Panc1 (cell line): ENCODE measurements at regions not wholly inside any gene's neighbourhood (a gene's known extent, or its start where the extent isn't known, plus 50 kb on each side); places are given as distances from the start of the nearest gene placed in this dataset.

Experiments
- POLR2AphosphoS5 ChIP-seq: IDR thresholded peaks from 2 replicates; pipeline ENCODE4 v1.6.1; 2012; ENCODE audit warnings: mild to moderate bottlenecking, low read depth, low read length, moderate library complexity
- SIN3A ChIP-seq: IDR thresholded peaks from 2 replicates; pipeline ENCODE4 v1.6.1; 2012; ENCODE audit warnings: low read depth, mild to moderate bottlenecking, low read length, moderate library complexity, borderline replicate concordance; ENCODE audit not compliant: insufficient read depth
- TCF7L2 ChIP-seq: IDR thresholded peaks from 2 replicates; pipeline ENCODE4 v1.6.1; 2011; ENCODE audit warnings: mild to moderate bottlenecking, low read depth, low read length, inconsistent platforms
- TF ChIP-seq, protein P1 (sequence below): fragments of 450-650 bp; IDR thresholded peaks from 2 replicates; pipeline ENCODE4 v1.5.1; 2017; ENCODE audit warnings: mild to moderate bottlenecking
- TF ChIP-seq, protein P2 (sequence below), 2 experiments: IDR thresholded peaks; 2 replicates each; pipeline ENCODE4 v1.6.1; 2011 to 2012; ENCODE audit warnings: low read depth in 2 of 2, control low read depth in 1 of 2, low read length in 1 of 2, mild to moderate bottlenecking in 1 of 2, moderate library complexity in 1 of 2; ENCODE audit not compliant: insufficient read depth in 1 of 2

DNA sequence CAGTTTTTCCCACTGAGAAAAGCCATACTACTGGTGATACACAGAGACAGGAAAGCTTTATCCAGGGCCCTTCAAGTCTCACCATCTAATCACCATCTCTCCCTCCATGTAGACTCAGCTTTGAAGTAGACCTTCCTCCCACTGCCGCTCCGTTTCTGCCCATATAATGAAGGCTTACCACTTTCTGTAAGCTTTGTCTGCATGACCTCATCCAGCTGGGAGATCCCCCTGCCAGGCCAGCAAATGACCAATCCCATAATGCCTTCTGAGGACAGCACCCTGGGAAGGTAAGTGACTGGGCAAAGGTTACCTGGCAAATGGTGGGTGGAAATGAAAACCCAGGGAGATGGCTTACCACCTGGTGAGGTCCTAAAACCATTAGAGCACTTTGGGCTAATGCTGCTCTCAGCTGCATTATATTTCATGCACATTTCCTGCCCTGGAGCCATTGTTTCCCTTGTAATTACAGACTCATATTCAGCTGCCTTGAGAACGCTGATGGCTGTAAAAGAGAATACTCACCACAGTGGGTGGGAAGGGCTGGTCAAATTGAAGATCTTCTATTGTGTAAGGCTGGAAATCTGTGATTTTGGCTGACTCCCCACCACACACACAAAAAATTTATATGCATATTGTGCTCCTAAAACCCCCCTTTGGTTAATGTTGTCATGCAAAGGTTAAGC, 350.7 kb upstream of the SYT4 start:
- TF ChIP-seq, protein P1, sequence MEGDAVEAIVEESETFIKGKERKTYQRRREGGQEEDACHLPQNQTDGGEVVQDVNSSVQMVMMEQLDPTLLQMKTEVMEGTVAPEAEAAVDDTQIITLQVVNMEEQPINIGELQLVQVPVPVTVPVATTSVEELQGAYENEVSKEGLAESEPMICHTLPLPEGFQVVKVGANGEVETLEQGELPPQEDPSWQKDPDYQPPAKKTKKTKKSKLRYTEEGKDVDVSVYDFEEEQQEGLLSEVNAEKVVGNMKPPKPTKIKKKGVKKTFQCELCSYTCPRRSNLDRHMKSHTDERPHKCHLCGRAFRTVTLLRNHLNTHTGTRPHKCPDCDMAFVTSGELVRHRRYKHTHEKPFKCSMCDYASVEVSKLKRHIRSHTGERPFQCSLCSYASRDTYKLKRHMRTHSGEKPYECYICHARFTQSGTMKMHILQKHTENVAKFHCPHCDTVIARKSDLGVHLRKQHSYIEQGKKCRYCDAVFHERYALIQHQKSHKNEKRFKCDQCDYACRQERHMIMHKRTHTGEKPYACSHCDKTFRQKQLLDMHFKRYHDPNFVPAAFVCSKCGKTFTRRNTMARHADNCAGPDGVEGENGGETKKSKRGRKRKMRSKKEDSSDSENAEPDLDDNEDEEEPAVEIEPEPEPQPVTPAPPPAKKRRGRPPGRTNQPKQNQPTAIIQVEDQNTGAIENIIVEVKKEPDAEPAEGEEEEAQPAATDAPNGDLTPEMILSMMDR, result no peak
- TF ChIP-seq POLR2AphosphoS5, result no peak
- no peak for TF ChIP-seq SIN3A
- TF ChIP-seq, protein P2, sequence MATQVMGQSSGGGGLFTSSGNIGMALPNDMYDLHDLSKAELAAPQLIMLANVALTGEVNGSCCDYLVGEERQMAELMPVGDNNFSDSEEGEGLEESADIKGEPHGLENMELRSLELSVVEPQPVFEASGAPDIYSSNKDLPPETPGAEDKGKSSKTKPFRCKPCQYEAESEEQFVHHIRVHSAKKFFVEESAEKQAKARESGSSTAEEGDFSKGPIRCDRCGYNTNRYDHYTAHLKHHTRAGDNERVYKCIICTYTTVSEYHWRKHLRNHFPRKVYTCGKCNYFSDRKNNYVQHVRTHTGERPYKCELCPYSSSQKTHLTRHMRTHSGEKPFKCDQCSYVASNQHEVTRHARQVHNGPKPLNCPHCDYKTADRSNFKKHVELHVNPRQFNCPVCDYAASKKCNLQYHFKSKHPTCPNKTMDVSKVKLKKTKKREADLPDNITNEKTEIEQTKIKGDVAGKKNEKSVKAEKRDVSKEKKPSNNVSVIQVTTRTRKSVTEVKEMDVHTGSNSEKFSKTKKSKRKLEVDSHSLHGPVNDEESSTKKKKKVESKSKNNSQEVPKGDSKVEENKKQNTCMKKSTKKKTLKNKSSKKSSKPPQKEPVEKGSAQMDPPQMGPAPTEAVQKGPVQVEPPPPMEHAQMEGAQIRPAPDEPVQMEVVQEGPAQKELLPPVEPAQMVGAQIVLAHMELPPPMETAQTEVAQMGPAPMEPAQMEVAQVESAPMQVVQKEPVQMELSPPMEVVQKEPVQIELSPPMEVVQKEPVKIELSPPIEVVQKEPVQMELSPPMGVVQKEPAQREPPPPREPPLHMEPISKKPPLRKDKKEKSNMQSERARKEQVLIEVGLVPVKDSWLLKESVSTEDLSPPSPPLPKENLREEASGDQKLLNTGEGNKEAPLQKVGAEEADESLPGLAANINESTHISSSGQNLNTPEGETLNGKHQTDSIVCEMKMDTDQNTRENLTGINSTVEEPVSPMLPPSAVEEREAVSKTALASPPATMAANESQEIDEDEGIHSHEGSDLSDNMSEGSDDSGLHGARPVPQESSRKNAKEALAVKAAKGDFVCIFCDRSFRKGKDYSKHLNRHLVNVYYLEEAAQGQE (IDR thresholded peaks at IDR 0.05; ENCODE audit: insufficient read depth in 1 of 2, low read depth in 2 of 2, low read length in 1 of 2), result no peak
- no peak for TF ChIP-seq TCF7L2
